ENCODE measurements at regions not wholly inside any gene's neighbourhood (a gene's known extent, or its start where the extent isn't known, plus 50 kb on each side); places are given as distances from the start of the nearest gene placed in this dataset.

- no peak for TF ChIP-seq CTCF (IDR thresholded peaks at IDR 0.05; ENCODE audit: low read depth, low read length, poor library complexity, severe bottlenecking)
- TF ChIP-seq EZH2phosphoT487 (IDR thresholded peaks at IDR 0.05; ENCODE audit: borderline replicate concordance, low read length) = no peak
Measured at GRCh38 chr2:235139956-235140800, 188.4 kb downstream of the SH3BP4 start.

Data from DOHH2 (cell line).